SK-N-SH treated with all-trans-retinoic acid at 6 μM for 48 hours (cell line): ENCODE measurements at regions not wholly inside any gene's neighbourhood (a gene's known extent, or its start where the extent isn't known, plus 50 kb on each side); places are given as distances from the start of the nearest gene placed in this dataset.

Experiments
- ATAC-seq: fragments of 200-7000 bp; cut with Tn5 transposase; 3 replicates; pipeline ENCODE4 v1.9.1; 2020; ENCODE audit warnings: mild to moderate bottlenecking, moderate library complexity
- ARNTL ChIP-seq: fragments of 450-650 bp; formaldehyde crosslinking; IDR thresholded peaks from 2 replicates; pipeline ENCODE4 v1.5.0; 2020; ENCODE audit warnings: low read depth, mild to moderate bottlenecking, moderate library complexity, borderline replicate concordance
- BACH2 ChIP-seq: fragments of 250-450 bp; sonication (Bioruptor Pico); IDR thresholded peaks from 2 replicates; pipeline ENCODE4 v1.9.0; 2021; ENCODE audit warnings: mild to moderate bottlenecking, borderline replicate concordance
- CREB5 ChIP-seq: fragments of 250-450 bp; sonication (Bioruptor Pico); IDR thresholded peaks from 2 replicates; pipeline ENCODE4 v1.5.1; 2020; ENCODE audit warnings: low read depth, mild to moderate bottlenecking, moderate library complexity
- CSDC2 ChIP-seq: fragments of 250-450 bp; sonication (Bioruptor Pico); IDR thresholded peaks from 2 replicates; pipeline ENCODE4 v1.5.0; 2020; ENCODE audit warnings: mild to moderate bottlenecking, moderate library complexity
- CSRNP3 ChIP-seq: fragments of 250-450 bp; sonication (Bioruptor Pico); IDR thresholded peaks from 2 replicates; pipeline ENCODE4 v1.5.1; 2021; ENCODE audit warnings: mild to moderate bottlenecking, moderate library complexity
- ESRRG ChIP-seq: fragments of 250-450 bp; sonication (Bioruptor Pico); IDR thresholded peaks from 2 replicates; pipeline ENCODE4 v1.6.1; 2021; ENCODE audit warnings: mild to moderate bottlenecking
- GLIS3 ChIP-seq: fragments of 250-450 bp; sonication (Bioruptor Pico); IDR thresholded peaks from 2 replicates; pipeline ENCODE4 v1.5.0; 2020; ENCODE audit warnings: mild to moderate bottlenecking, moderate library complexity
- ISL1 ChIP-seq: fragments of 250-450 bp; sonication (Bioruptor Pico); IDR thresholded peaks from 2 replicates; pipeline ENCODE4 v2.1.2; 2022; ENCODE audit warnings: mild to moderate bottlenecking, moderate library complexity
- PATZ1 ChIP-seq: fragments of 250-450 bp; sonication (Bioruptor Pico); IDR thresholded peaks from 2 replicates; pipeline ENCODE4 v1.8.0; 2020; ENCODE audit warnings: mild to moderate bottlenecking, moderate library complexity, borderline replicate concordance
- POU6F1 ChIP-seq: fragments of 250-450 bp; sonication (Bioruptor Pico); IDR thresholded peaks from 2 replicates; pipeline ENCODE4 v1.8.0; 2021; ENCODE audit warnings: low read depth, mild to moderate bottlenecking, moderate library complexity, borderline replicate concordance
- PPARA ChIP-seq: fragments of 250-450 bp; sonication (Bioruptor Pico); IDR thresholded peaks from 2 replicates; pipeline ENCODE4 v1.5.0; 2020; ENCODE audit warnings: mild to moderate bottlenecking, borderline replicate concordance
- RARB ChIP-seq: fragments of 250-450 bp; sonication (Bioruptor Pico); IDR thresholded peaks from 2 replicates; pipeline ENCODE4 v1.8.0; 2021; ENCODE audit warnings: mild to moderate bottlenecking, moderate library complexity
- SNAI2 ChIP-seq: fragments of 250-450 bp; sonication (Bioruptor Pico); IDR thresholded peaks from 2 replicates; pipeline ENCODE4 v1.5.0; 2020; ENCODE audit warnings: mild to moderate bottlenecking, moderate library complexity
- TCF4 ChIP-seq: fragments of 250-450 bp; sonication (Bioruptor Pico); IDR thresholded peaks from 2 replicates; pipeline ENCODE4 v1.8.0; 2021; ENCODE audit warnings: mild to moderate bottlenecking, moderate library complexity, borderline replicate concordance
- TOX ChIP-seq: fragments of 250-450 bp; sonication (Bioruptor Pico); IDR thresholded peaks from 2 replicates; pipeline ENCODE4 v1.8.0; 2021; ENCODE audit warnings: mild to moderate bottlenecking, moderate library complexity, borderline replicate concordance
- TSHZ2 ChIP-seq: fragments of 250-450 bp; sonication (Bioruptor Pico); IDR thresholded peaks from 2 replicates; pipeline ENCODE4 v1.5.0; 2020; ENCODE audit warnings: mild to moderate bottlenecking, moderate library complexity
- ZC3H10 ChIP-seq: fragments of 250-450 bp; sonication (Bioruptor Pico); IDR thresholded peaks from 2 replicates; pipeline ENCODE4 v1.5.1; 2021; ENCODE audit warnings: mild to moderate bottlenecking, moderate library complexity
- ZFP3 ChIP-seq: fragments of 250-450 bp; sonication (Bioruptor Pico); IDR thresholded peaks from 2 replicates; pipeline ENCODE4 v1.5.0; 2020; ENCODE audit warnings: mild to moderate bottlenecking, moderate library complexity
- ZFP30 ChIP-seq: fragments of 450-650 bp; formaldehyde crosslinking; IDR thresholded peaks from 2 replicates; pipeline ENCODE4 v1.5.0; 2022; ENCODE audit warnings: mild to moderate bottlenecking, moderate library complexity
- ZNF565 ChIP-seq: fragments of 450-650 bp; formaldehyde crosslinking; conservative IDR thresholded peaks from 2 replicates; pipeline ENCODE4 v1.5.0; 2020; ENCODE audit warnings: low read depth, mild to moderate bottlenecking, moderate library complexity
- ZNF70 ChIP-seq: fragments of 450-650 bp; formaldehyde crosslinking; IDR thresholded peaks from 2 replicates; pipeline ENCODE4 v1.5.0; 2020; ENCODE audit warnings: mild to moderate bottlenecking, moderate library complexity
- ZNF8 ChIP-seq: fragments of 450-650 bp; formaldehyde crosslinking; IDR thresholded peaks from 2 replicates; pipeline ENCODE4 v1.5.0; 2020; ENCODE audit warnings: mild to moderate bottlenecking, moderate library complexity

- no peak for ATAC-seq
- TF ChIP-seq ZFP3 (CRISPR knock-in tag) (no peak), ARNTL (CRISPR knock-in tag) (no peak), TSHZ2 (no peak), GLIS3 (no peak), ISL1 (no peak), RARB (CRISPR knock-in tag) (no peak), TOX (CRISPR knock-in tag) (no peak), TCF4 (CRISPR knock-in tag) (no peak), ZC3H10 (CRISPR knock-in tag) (no peak), ZNF70 (CRISPR knock-in tag) (no peak), CREB5 (CRISPR knock-in tag) (no peak), PPARA (CRISPR knock-in tag) (no peak), ZNF565 (CRISPR knock-in tag) (no peak), PATZ1 (CRISPR knock-in tag) (no peak), BACH2 (CRISPR knock-in tag) (no peak), ZNF8 (CRISPR knock-in tag) (no peak)
Measured at GRCh38 chr3:154734468-154734867, 304.5 kb upstream of the GPR149 start.

- TF ChIP-seq ESRRG (CRISPR knock-in tag) (no peak), CSRNP3 (CRISPR knock-in tag) (no peak), ISL1 (no peak), ARNTL (CRISPR knock-in tag) (no peak), RARB (CRISPR knock-in tag) (no peak), TSHZ2 (no peak), ZNF8 (CRISPR knock-in tag) (no peak), SNAI2 (CRISPR knock-in tag) (no peak), TCF4 (CRISPR knock-in tag) (no peak), PATZ1 (CRISPR knock-in tag) (no peak), ZFP3 (CRISPR knock-in tag) (no peak), PPARA (CRISPR knock-in tag) (no peak), ZNF70 (CRISPR knock-in tag) (no peak), ZFP30 (CRISPR knock-in tag) (no peak), CREB5 (CRISPR knock-in tag) (no peak), POU6F1 (no peak), ZC3H10 (CRISPR knock-in tag) (no peak), BACH2 (CRISPR knock-in tag) (no peak), CSDC2 (CRISPR knock-in tag) (no peak)
- no peak for ATAC-seq
Measured at GRCh38 chr3:154730186-154730585, 300.2 kb upstream of the GPR149 start.
